ENCODE measurements at regions not wholly inside any gene's neighbourhood (a gene's known extent, or its start where the extent isn't known, plus 50 kb on each side); places are given as distances from the start of the nearest gene placed in this dataset.

GRCh38 chr14:61160798-61161197 lies 120.3 kb downstream of the TMEM30B start:
- TF ChIP-seq, protein P1, sequence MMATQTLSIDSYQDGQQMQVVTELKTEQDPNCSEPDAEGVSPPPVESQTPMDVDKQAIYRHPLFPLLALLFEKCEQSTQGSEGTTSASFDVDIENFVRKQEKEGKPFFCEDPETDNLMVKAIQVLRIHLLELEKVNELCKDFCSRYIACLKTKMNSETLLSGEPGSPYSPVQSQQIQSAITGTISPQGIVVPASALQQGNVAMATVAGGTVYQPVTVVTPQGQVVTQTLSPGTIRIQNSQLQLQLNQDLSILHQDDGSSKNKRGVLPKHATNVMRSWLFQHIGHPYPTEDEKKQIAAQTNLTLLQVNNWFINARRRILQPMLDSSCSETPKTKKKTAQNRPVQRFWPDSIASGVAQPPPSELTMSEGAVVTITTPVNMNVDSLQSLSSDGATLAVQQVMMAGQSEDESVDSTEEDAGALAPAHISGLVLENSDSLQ (IDR thresholded peaks at IDR 0.05): no peak
- TF ChIP-seq SUZ12 (IDR thresholded peaks at IDR 0.05): no peak
- no peak for TF ChIP-seq FOXM1 (IDR thresholded peaks at IDR 0.05; ENCODE audit: borderline replicate concordance)
- no peak for TF ChIP-seq BHLHE40 (IDR thresholded peaks at IDR 0.05; ENCODE audit: borderline replicate concordance)
- no peak for TF ChIP-seq TARDBP (IDR thresholded peaks at IDR 0.05)
- TF ChIP-seq SP1 (IDR thresholded peaks at IDR 0.05): no peak
- no peak for TF ChIP-seq ELF4 (IDR thresholded peaks at IDR 0.05)
- no peak for TF ChIP-seq FOXA1 (IDR thresholded peaks at IDR 0.05)
- TF ChIP-seq L3MBTL2 (conservative IDR thresholded peaks at IDR 0.05): no peak

Data from HEK293T (cell line).